Mesenchymal stem cell (in vitro differentiated cells and primary cell): ENCODE measurements at regions not wholly inside any gene's neighbourhood (a gene's known extent, or its start where the extent isn't known, plus 50 kb on each side); places are given as distances from the start of the nearest gene placed in this dataset.

Experiments
- DNase-seq: peaks from one replicate; pipeline ENCODE4 v3.0.0-alpha.2; 2013
- H2AFZ ChIP-seq: one replicate; pipeline ENCODE4 v1.6.1; 2013; ENCODE audit warnings: low read depth, mild to moderate bottlenecking, control low read depth, inconsistent platforms, low read length, moderate library complexity
- H2AK5ac ChIP-seq: 2 replicates; pipeline ENCODE4 v1.6.1; 2013; ENCODE audit warnings: low read length, moderate library complexity, mild to moderate bottlenecking, inconsistent platforms; ENCODE audit not compliant: severe bottlenecking
- H2BK120ac ChIP-seq: one replicate; pipeline ENCODE4 v1.6.1; 2013; ENCODE audit warnings: low read depth, mild to moderate bottlenecking, inconsistent platforms, low read length, moderate library complexity
- H2BK12ac ChIP-seq, 2 experiments: one replicate each; pipeline ENCODE4 v1.6.1; 2013; ENCODE audit warnings: inconsistent platforms in 2 of 2, low read length in 2 of 2, mild to moderate bottlenecking in 2 of 2, moderate library complexity in 2 of 2, control low read depth in 1 of 2
- H2BK15ac ChIP-seq: one replicate; pipeline ENCODE4 v1.6.1; 2013; ENCODE audit warnings: mild to moderate bottlenecking, low read depth, inconsistent platforms; ENCODE audit not compliant: poor library complexity, severe bottlenecking
- H2BK5ac ChIP-seq: 2 replicates; pipeline ENCODE4 v1.6.1; 2013; ENCODE audit warnings: low read depth, mild to moderate bottlenecking, low read length, control low read depth, inconsistent platforms; ENCODE audit not compliant: poor library complexity, severe bottlenecking
- H3K14ac ChIP-seq, 2 experiments: one replicate each; pipeline ENCODE4 v1.6.1; 2013; ENCODE audit warnings: inconsistent platforms in 2 of 2, low read length in 2 of 2, control low read depth in 1 of 2, mild to moderate bottlenecking in 1 of 2, moderate library complexity in 1 of 2
- H3K18ac ChIP-seq, 2 experiments: one replicate each; pipeline ENCODE4 v1.6.1; 2013; ENCODE audit warnings: inconsistent platforms in 2 of 2, low read length in 2 of 2, control low read depth in 1 of 2, low read depth in 1 of 2, mild to moderate bottlenecking in 1 of 2
- H3K23ac ChIP-seq, 2 experiments: one replicate each; pipeline ENCODE4 v1.6.1; 2013; ENCODE audit warnings: inconsistent platforms in 2 of 2, low read length in 2 of 2, mild to moderate bottlenecking in 2 of 2, moderate library complexity in 2 of 2, control low read depth in 1 of 2
- H3K27ac ChIP-seq: 2 replicates; pipeline ENCODE4 v1.5.1; 2013; ENCODE audit warnings: mild to moderate bottlenecking, moderate library complexity, low read length, control low read depth, inconsistent platforms; ENCODE audit not compliant: poor library complexity, severe bottlenecking
- H3K27me3 ChIP-seq, 2 experiments: 2 replicates each; pipeline versions ENCODE4 v1.6.1 to v1.7.0; 2013; ENCODE audit warnings: low read length in 2 of 2, mild to moderate bottlenecking in 2 of 2, moderate library complexity in 2 of 2, control low read depth in 1 of 2, inconsistent platforms in 1 of 2; ENCODE audit not compliant: control insufficient read depth in 1 of 2, insufficient read depth in 1 of 2
- H3K36me3 ChIP-seq, 2 experiments: 2 replicates each; pipeline versions ENCODE4 v1.6.1 to v1.7.0; 2013; ENCODE audit warnings: low read length in 2 of 2, control low read depth in 1 of 2, inconsistent platforms in 1 of 2, low read depth in 1 of 2, mild to moderate bottlenecking in 1 of 2; ENCODE audit not compliant: insufficient read depth in 2 of 2, control insufficient read depth in 1 of 2
- H3K4ac ChIP-seq, 2 experiments: one replicate each; pipeline ENCODE4 v1.6.1; 2013; ENCODE audit warnings: inconsistent platforms in 2 of 2, low read length in 2 of 2, mild to moderate bottlenecking in 2 of 2, moderate library complexity in 2 of 2, control low read depth in 1 of 2, low read depth in 1 of 2
- H3K4me1 ChIP-seq: 2 replicates; pipeline ENCODE4 v1.6.1; 2013; ENCODE audit warnings: low read depth, low read length, control low read depth; ENCODE audit not compliant: control insufficient read depth, insufficient read depth
- H3K4me2 ChIP-seq: 2 replicates; pipeline ENCODE4 v1.6.1; 2013; ENCODE audit warnings: low read length, mild to moderate bottlenecking, inconsistent platforms; ENCODE audit not compliant: poor library complexity, severe bottlenecking
- H3K4me3 ChIP-seq, 2 experiments: 2 replicates each; pipeline versions ENCODE4 v1.5.1 to v1.7.0; 2013; ENCODE audit warnings: low read length in 2 of 2, mild to moderate bottlenecking in 2 of 2, control low read depth in 1 of 2, low read depth in 1 of 2; ENCODE audit not compliant: insufficient read depth in 1 of 2
- H3K79me1 ChIP-seq: replicated peaks from 2 replicates; pipeline ENCODE4 v1.6.1; 2013; ENCODE audit warnings: mild to moderate bottlenecking, control low read depth, low read length, inconsistent platforms; ENCODE audit not compliant: poor library complexity, severe bottlenecking
- H3K9ac ChIP-seq: 2 replicates; pipeline ENCODE4 v1.7.0; 2013; ENCODE audit warnings: mild to moderate bottlenecking, low read length, moderate library complexity
- H3K9me3 ChIP-seq: 2 replicates; pipeline ENCODE4 v1.7.0; 2013; ENCODE audit warnings: mild to moderate bottlenecking, low read length; ENCODE audit not compliant: control insufficient read depth
- H4K8ac ChIP-seq: one replicate; pipeline ENCODE4 v1.6.1; 2013; ENCODE audit warnings: inconsistent platforms, mild to moderate bottlenecking, low read length, moderate library complexity
- H4K91ac ChIP-seq: one replicate; pipeline ENCODE4 v1.6.1; 2013; ENCODE audit warnings: mild to moderate bottlenecking, low read length, inconsistent platforms
- WGBS: methylation state at CpG from one replicate; pipeline ENCODE4 v1.1.7; 2013; ENCODE audit warnings: mixed read lengths; 5-methylcytosine and 5-hydroxymethylcytosine counted together

- Histone ChIP-seq H2BK15ac (no peak overlapping the region), H3K23ac (no peak overlapping the region), H3K9me3 (no peaks in the 10 kb centered on the region), H2BK120ac (peak overlapping the region; percentile 9), H3K4me3 (no peak overlapping the region), H3K79me1 (no peaks in the 10 kb centered on the region), H3K36me3 (no peaks in the 10 kb centered on the region), H2AK5ac (no peak overlapping the region), H3K18ac (no peak overlapping the region), H3K27ac (no peak overlapping the region), H3K27me3 (no peaks in the 10 kb centered on the region), H4K8ac (peak overlapping the region; percentile 4), H2AFZ (no peak overlapping the region), H4K91ac (no peak overlapping the region), H3K4ac (no peak overlapping the region), H3K4me2 (no peak overlapping the region), H3K4me1 (no peaks in the 10 kb centered on the region), H3K14ac (no peak overlapping the region), H3K9ac (no peak overlapping the region), H2BK5ac (no peak overlapping the region), H2BK12ac (no peak overlapping the region)
- 34% methylated on average over 3 of the region's 3 CpGs for WGBS
- peak; percentile 15 for DNase-seq
Measured at GRCh38 chr3:163043074-163043473, 1546.5 kb downstream of the OTOL1 start.

GRCh38 chr3:163045945-163046344 lies 1549.3 kb downstream of the OTOL1 start:
- Histone ChIP-seq H3K79me1 (no peaks in the 10 kb centered on the region), H4K91ac (no peak overlapping the region), H3K27ac (no peak overlapping the region), H3K9me3 (no peaks in the 10 kb centered on the region), H4K8ac (no peak overlapping the region), H3K23ac (no peak overlapping the region), H3K36me3 (no peaks in the 10 kb centered on the region), H3K4me2 (no peak overlapping the region), H2BK5ac (no peak overlapping the region), H3K4ac (no peak overlapping the region), H2AK5ac (no peak overlapping the region), H2BK15ac (no peak overlapping the region), H3K14ac (no peak overlapping the region), H2BK120ac (no peak overlapping the region), H2AFZ (no peak overlapping the region), H3K9ac (no peak overlapping the region), H3K18ac (no peak overlapping the region), H3K4me1 (no peaks in the 10 kb centered on the region), H3K4me3 (no peak overlapping the region), H2BK12ac (no peak overlapping the region), H3K27me3 (no peaks in the 10 kb centered on the region)
- WGBS = 100% methylated on average over 2 of the region's 2 CpGs
- DNase-seq = no peak

- Histone ChIP-seq H3K14ac (no peak overlapping the region), H2AFZ (no peak overlapping the region), H3K18ac (no peak overlapping the region), H2BK5ac (no peak overlapping the region), H3K9ac (no peak overlapping the region), H3K27me3 (no peaks in the 10 kb centered on the region), H3K36me3 (no peaks in the 10 kb centered on the region), H3K9me3 (no peaks in the 10 kb centered on the region), H3K4me1 (no peaks in the 10 kb centered on the region), H4K8ac (no peak overlapping the region), H3K4ac (no peak overlapping the region), H2BK15ac (no peak overlapping the region), H3K4me2 (no peak overlapping the region), H2BK120ac (no peak overlapping the region), H4K91ac (no peak overlapping the region), H3K27ac (no peak overlapping the region), H3K79me1 (no peaks in the 10 kb centered on the region), H3K23ac (no peak overlapping the region), H2AK5ac (no peak overlapping the region), H2BK12ac (no peak overlapping the region), H3K4me3 (no peak overlapping the region)
- WGBS = no CpG with 5 or more reads among the region's 1 CpG
- no peak for DNase-seq
Measured at GRCh38 chr3:163048881-163049280, 1552.3 kb downstream of the OTOL1 start.

GRCh38 chr3:163056874-163057497 lies 1560.4 kb downstream of the OTOL1 start:
- no peaks in the 10 kb centered on the region for H3K79me1 ChIP-seq
- no peak overlapping the region for H2BK12ac ChIP-seq
- H3K14ac ChIP-seq = no peak overlapping the region
- H2BK15ac ChIP-seq = no peak overlapping the region
- H3K4me2 ChIP-seq = no peak overlapping the region
- no peaks in the 10 kb centered on the region for H3K36me3 ChIP-seq
- H2BK5ac ChIP-seq = no peak overlapping the region
- H3K18ac ChIP-seq = no peak overlapping the region
- no peak overlapping the region for H2AK5ac ChIP-seq
- H3K27ac ChIP-seq = no peak overlapping the region
- DNase-seq = peak; percentile 64
- H3K9me3 ChIP-seq = no peaks in the 10 kb centered on the region
- H2AFZ ChIP-seq = no peak overlapping the region
- no peaks in the 10 kb centered on the region for H3K4me1 ChIP-seq
- no peak overlapping the region for H3K4me3 ChIP-seq
- no peak overlapping the region for H3K9ac ChIP-seq
- H2BK120ac ChIP-seq = no peak overlapping the region
- no peak overlapping the region for H3K23ac ChIP-seq
- no peak overlapping the region for H3K4ac ChIP-seq
- 0% methylated on average over 1 of the region's 2 CpGs for WGBS
- no peak overlapping the region for H4K8ac ChIP-seq
- no peak overlapping the region for H4K91ac ChIP-seq
- H3K27me3 ChIP-seq = no peaks in the 10 kb centered on the region
